ENCODE measurements at regions not wholly inside any gene's neighbourhood (a gene's known extent, or its start where the extent isn't known, plus 50 kb on each side); places are given as distances from the start of the nearest gene placed in this dataset.

DNA sequence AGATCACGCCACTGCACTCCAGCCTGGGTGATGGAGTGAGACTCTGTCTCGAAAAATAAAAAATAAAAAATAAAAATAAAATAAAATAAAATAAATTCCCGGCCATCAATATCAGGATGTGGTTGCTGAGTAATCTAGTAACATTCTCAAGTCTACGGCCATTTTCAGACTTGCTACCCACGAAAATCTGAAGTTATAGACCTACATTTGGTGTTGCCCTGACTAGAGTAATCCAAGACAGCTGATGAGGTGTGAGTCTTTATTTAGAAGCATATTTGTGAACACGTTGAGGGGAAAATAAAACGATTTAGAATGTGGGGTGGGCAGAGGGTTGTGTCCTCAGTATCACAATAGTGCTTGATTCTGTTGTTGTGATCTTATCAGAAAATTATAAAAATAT lies 130.2 kb upstream of the MID1 start:
- Histone ChIP-seq H3K4me1 (ENCODE audit: control insufficient read depth, insufficient read depth, low read length) (no peaks in the 10 kb centered on the region), H3K9ac (ENCODE audit: low read length) (no peak overlapping the region), H3K27me3 (ENCODE audit: control insufficient read depth, insufficient read depth, low read length) (no peaks in the 10 kb centered on the region), H3K9me3 (ENCODE audit: control insufficient read depth, low read length) (no peaks in the 10 kb centered on the region), H3K4me3 (ENCODE audit: low read length) (no peak overlapping the region), H3K36me3 (ENCODE audit: control insufficient read depth, insufficient read depth, low read length) (no peaks in the 10 kb centered on the region)

DNA sequence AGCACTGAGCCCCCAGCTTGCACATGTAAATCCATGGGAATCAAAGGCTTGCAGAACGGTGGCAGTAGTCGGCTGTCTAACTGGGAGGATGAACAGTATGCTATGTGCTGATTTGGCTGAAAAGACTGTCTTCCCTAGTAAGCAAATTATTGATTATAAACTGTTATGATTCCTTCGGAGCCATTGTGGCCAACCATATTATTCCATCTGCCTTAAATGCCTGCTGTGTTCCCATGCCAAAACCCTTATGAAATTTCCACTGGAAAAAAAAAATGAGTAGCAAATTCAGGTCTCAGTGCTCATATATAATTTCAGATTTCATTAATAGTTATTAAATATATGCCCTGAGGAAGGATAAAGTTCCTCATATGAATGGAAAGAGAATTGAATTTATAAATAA lies 132.7 kb upstream of the MID1 start:
- no peaks in the 10 kb centered on the region for H3K4me1 ChIP-seq (ENCODE audit: control insufficient read depth, insufficient read depth, low read length)
- no peak overlapping the region for H3K4me3 ChIP-seq (ENCODE audit: low read length)
- no peaks in the 10 kb centered on the region for H3K36me3 ChIP-seq (ENCODE audit: control insufficient read depth, insufficient read depth, low read length)
- no peaks in the 10 kb centered on the region for H3K9me3 ChIP-seq (ENCODE audit: control insufficient read depth, low read length)
- no peak overlapping the region for H3K9ac ChIP-seq (ENCODE audit: low read length)
- H3K27me3 ChIP-seq (ENCODE audit: control insufficient read depth, insufficient read depth, low read length) = no peaks in the 10 kb centered on the region

DNA sequence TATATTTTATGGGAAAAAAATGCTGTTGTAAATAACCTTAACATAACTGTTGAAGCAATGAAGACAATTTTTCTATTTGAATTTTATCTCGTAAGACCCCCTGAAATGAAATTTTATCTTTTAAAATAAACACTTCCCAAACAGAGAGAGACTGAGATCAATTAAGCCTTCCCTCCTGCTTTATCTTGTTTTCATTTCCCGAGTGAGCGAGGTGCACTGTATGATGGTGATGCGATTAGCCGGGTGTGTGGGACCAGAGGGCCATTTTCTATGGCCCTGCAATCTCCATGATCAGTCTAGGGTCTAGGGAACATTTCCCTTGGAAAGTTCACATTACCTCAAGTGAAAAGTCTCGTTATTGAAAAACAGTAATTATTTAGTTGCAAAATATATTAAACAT lies 134.1 kb upstream of the MID1 start:
- no peaks in the 10 kb centered on the region for H3K27me3 ChIP-seq (ENCODE audit: control insufficient read depth, insufficient read depth, low read length)
- H3K9me3 ChIP-seq (ENCODE audit: control insufficient read depth, low read length) = no peaks in the 10 kb centered on the region
- no peaks in the 10 kb centered on the region for H3K36me3 ChIP-seq (ENCODE audit: control insufficient read depth, insufficient read depth, low read length)
- no peak overlapping the region for H3K4me3 ChIP-seq (ENCODE audit: low read length)
- no peaks in the 10 kb centered on the region for H3K4me1 ChIP-seq (ENCODE audit: control insufficient read depth, insufficient read depth, low read length)
- H3K9ac ChIP-seq (ENCODE audit: low read length) = no peak overlapping the region

DNA sequence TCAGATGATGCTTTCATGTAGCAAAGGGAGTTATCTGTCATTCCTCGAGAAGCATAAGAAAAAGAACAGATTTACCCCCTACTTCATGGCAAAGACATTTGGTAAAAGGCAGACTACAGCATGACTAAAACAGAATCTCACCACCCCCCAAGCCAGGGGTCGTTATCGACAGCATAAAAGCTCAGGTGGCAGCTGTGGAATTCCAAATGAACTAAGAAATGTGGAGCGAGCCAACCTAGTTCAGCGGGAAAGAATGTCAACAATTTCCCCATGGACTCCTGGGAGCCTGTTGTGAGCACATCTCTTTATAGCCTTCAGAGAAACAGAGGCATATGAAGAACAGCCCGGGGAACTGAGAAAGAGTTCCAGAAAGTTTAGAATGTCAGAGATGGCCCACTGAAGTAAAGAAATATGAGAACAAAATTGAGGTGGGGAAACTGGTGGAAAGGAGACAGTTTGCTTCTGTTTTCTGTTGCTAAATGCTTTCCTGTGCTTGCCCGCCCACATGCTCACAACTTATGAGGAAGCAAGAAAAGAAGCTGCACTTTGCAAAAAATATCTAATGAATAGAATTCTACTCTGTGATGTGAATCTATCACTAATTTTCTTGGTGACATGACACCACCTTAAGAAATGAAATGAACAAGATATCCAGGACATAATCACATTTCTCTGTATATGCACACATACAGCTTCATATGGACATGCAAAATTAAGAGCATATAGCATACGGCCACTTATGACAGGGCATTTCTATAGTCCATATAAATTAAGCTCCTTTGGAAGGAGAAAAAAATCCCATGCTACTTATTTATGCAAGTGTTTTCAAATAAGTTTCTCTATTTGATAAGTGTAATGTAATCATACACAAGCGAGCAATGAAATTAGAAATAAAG lies 135.3 kb upstream of the MID1 start:
- Histone ChIP-seq H3K27me3 (ENCODE audit: control insufficient read depth, insufficient read depth, low read length) (no peaks in the 10 kb centered on the region), H3K9ac (ENCODE audit: low read length) (no peak overlapping the region), H3K36me3 (ENCODE audit: control insufficient read depth, insufficient read depth, low read length) (no peaks in the 10 kb centered on the region), H3K9me3 (ENCODE audit: control insufficient read depth, low read length) (no peaks in the 10 kb centered on the region), H3K4me3 (ENCODE audit: low read length) (no peak overlapping the region), H3K4me1 (ENCODE audit: control insufficient read depth, insufficient read depth, low read length) (no peaks in the 10 kb centered on the region)

DNA sequence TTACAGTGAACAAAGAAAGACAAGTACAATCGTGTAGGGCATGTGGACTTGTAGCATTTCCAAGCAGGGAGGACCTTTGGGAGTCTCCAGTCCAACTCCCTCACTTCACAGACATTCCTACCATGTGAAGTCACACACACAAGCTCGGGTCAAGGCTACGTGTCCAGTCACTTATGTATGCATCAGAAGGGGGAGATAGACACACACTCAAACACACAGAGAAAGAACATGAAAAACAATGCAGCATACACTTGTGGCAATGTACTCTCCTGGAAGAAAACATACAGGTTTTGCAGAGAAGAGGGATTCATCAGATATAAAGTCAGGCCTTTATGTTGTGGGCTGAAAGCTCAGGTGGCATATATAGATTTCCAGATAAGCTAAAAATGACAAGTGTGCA lies 136.1 kb upstream of the MID1 start:
- Histone ChIP-seq H3K4me1 (ENCODE audit: control insufficient read depth, insufficient read depth, low read length) (no peaks in the 10 kb centered on the region), H3K9ac (ENCODE audit: low read length) (no peak overlapping the region), H3K36me3 (ENCODE audit: control insufficient read depth, insufficient read depth, low read length) (no peaks in the 10 kb centered on the region), H3K4me3 (ENCODE audit: low read length) (no peak overlapping the region), H3K9me3 (ENCODE audit: control insufficient read depth, low read length) (no peaks in the 10 kb centered on the region), H3K27me3 (ENCODE audit: control insufficient read depth, insufficient read depth, low read length) (no peaks in the 10 kb centered on the region)

DNA sequence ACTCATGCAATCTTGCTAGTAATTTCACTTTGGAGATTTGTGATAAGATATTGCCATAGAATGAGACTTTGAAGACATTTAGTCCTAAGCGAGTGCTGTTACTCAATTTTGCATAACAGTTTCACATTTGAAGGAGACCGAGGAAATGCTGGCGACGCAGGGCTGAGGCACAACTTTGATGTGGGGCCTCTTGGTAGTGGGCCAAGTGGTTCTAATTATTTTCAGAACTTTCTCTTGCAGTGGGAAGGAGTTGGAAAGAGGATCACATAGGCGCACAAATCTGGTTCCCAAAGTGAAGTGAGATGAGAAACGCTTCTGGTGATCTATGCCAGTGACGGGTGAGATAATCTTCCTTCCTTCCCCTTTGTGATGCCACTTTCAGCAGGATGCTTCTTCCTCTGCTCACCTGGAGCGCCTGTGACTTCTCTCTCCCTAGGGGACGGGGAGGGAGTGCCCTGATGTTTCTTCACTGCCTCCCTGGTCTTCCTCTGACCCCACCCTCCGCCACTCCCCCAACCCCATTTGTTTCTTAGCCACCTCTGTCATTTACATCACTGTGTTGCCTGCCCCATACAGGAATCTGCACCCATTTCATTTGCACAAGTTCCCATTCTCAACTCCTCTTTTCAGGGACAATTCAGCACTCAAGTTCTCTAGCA lies 138.9 kb upstream of the MID1 start:
- Histone ChIP-seq H3K9ac (ENCODE audit: low read length) (no peak overlapping the region), H3K4me3 (ENCODE audit: low read length) (no peak overlapping the region), H3K4me1 (ENCODE audit: control insufficient read depth, insufficient read depth, low read length) (no peaks in the 10 kb centered on the region), H3K27me3 (ENCODE audit: control insufficient read depth, insufficient read depth, low read length) (no peaks in the 10 kb centered on the region), H3K36me3 (ENCODE audit: control insufficient read depth, insufficient read depth, low read length) (no peaks in the 10 kb centered on the region), H3K9me3 (ENCODE audit: control insufficient read depth, low read length) (no peaks in the 10 kb centered on the region)

DNA sequence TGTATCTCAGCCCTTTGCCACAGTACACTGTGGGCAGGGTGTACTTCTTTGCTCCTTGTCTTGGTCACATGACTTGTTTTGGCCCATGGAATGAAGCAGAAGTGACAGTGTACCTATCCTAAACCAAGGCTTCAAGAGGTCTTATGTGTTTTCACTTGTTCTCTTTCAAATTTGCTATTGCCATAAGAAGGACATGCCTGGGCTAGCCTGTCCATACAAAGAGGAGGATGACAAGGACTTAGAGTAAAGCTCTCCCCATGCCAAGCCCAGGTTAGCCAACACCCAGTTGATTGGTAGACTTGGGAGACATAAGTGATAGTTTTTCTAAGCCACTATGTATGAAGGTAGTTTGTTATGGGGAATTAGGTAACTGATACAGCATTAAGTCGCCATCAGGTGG lies 141.1 kb upstream of the MID1 start:
- Histone ChIP-seq H3K4me3 (ENCODE audit: low read length) (no peak overlapping the region), H3K27me3 (ENCODE audit: control insufficient read depth, insufficient read depth, low read length) (no peaks in the 10 kb centered on the region), H3K9ac (ENCODE audit: low read length) (no peak overlapping the region), H3K36me3 (ENCODE audit: control insufficient read depth, insufficient read depth, low read length) (no peaks in the 10 kb centered on the region), H3K9me3 (ENCODE audit: control insufficient read depth, low read length) (no peaks in the 10 kb centered on the region), H3K4me1 (ENCODE audit: control insufficient read depth, insufficient read depth, low read length) (no peaks in the 10 kb centered on the region)

DNA sequence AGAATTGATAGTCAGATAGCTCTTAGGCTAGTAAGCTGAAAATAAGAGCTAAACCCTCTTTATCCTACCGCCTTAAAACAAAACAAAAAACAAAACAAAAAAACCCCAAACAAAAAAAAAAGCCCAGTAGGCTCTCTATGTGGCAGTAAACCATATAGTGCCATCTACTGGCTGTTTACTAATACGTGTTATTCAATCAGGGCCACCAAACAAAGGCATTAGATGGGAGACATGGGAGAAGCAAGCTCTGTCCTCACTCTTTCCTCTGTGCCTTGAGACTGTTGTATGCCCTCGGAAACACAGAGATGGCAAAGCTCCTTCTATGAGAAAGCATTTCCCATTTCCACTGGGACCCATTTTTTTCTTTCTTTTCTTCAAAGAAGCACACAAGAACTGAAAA lies 148.8 kb upstream of the MID1 start:
- no peak overlapping the region for H3K9ac ChIP-seq (ENCODE audit: low read length)
- no peaks in the 10 kb centered on the region for H3K36me3 ChIP-seq (ENCODE audit: control insufficient read depth, insufficient read depth, low read length)
- H3K4me1 ChIP-seq (ENCODE audit: control insufficient read depth, insufficient read depth, low read length) = no peaks in the 10 kb centered on the region
- no peaks in the 10 kb centered on the region for H3K27me3 ChIP-seq (ENCODE audit: control insufficient read depth, insufficient read depth, low read length)
- H3K9me3 ChIP-seq (ENCODE audit: control insufficient read depth, low read length) = no peaks in the 10 kb centered on the region
- no peak overlapping the region for H3K4me3 ChIP-seq (ENCODE audit: low read length)

DNA sequence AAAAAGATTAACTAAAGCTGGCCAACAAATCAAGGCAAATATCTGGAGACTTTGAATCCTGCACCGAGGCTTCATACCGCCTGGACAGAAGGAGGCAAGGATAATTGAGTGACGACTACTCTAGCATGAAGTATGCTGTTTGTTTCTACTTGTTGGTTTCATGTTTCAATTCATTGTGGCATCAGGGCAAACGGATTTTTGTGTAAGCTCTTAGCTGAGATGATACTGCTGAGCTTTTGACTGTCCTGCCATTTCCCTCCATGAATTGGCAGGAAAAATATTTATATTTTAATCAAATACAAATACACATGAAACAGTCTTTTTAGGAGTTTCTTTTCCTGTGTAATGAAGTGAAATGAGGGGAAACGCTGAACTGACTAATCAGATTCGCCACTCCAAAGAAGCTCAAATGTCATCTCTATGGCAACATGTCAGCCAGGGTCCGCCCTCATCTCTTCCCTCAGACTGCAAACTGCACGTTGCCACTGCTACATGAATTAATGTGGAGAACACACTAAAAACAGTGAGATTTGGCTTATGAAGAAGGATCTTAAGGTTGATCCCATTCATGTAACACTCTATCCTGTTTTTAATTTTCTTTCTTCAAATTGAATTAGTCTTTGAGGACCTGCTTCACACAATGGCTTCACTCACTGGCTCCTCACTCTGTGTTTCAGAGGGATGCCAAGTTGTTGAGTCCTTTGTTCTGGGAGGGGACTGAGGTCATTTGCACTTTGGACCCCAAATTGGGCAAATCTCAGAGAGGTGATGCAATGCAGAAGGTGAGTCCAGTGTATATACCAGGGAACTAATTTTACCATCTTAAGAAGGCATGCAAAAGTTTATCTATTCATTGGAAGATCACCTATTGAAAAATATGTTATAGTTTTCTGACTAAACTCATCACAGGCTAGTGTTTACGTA lies 149.6 kb upstream of the MID1 start:
- no peaks in the 10 kb centered on the region for H3K27me3 ChIP-seq (ENCODE audit: control insufficient read depth, insufficient read depth, low read length)
- no peaks in the 10 kb centered on the region for H3K4me1 ChIP-seq (ENCODE audit: control insufficient read depth, insufficient read depth, low read length)
- no peak overlapping the region for H3K9ac ChIP-seq (ENCODE audit: low read length)
- H3K9me3 ChIP-seq (ENCODE audit: control insufficient read depth, low read length) = no peaks in the 10 kb centered on the region
- no peaks in the 10 kb centered on the region for H3K36me3 ChIP-seq (ENCODE audit: control insufficient read depth, insufficient read depth, low read length)
- H3K4me3 ChIP-seq (ENCODE audit: low read length) = no peak overlapping the region

DNA sequence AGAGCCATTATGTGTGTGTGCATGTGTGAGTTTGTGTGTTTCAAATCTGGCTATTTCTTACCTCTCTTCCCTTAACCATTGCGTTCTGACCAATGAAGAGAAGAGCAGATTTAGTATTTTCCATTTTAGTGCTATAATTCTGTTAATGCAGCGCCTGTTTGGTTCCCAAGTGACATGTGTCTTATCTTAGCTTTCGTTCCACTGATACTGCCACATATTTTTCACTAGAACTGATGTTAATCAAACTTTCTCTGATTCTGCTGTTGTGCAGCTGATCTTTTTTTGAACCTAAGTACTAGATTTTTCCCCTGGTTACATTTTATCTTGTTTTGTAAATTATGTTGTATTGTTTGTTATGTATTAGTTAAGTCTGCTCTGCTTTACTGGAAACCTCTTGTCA lies 152.9 kb upstream of the MID1 start:
- H3K4me1 ChIP-seq (ENCODE audit: control insufficient read depth, insufficient read depth, low read length) = no peaks in the 10 kb centered on the region
- H3K27me3 ChIP-seq (ENCODE audit: control insufficient read depth, insufficient read depth, low read length) = no peaks in the 10 kb centered on the region
- no peaks in the 10 kb centered on the region for H3K9me3 ChIP-seq (ENCODE audit: control insufficient read depth, low read length)
- no peak overlapping the region for H3K4me3 ChIP-seq (ENCODE audit: low read length)
- H3K9ac ChIP-seq (ENCODE audit: low read length) = no peak overlapping the region
- H3K36me3 ChIP-seq (ENCODE audit: control insufficient read depth, insufficient read depth, low read length) = no peaks in the 10 kb centered on the region

DNA sequence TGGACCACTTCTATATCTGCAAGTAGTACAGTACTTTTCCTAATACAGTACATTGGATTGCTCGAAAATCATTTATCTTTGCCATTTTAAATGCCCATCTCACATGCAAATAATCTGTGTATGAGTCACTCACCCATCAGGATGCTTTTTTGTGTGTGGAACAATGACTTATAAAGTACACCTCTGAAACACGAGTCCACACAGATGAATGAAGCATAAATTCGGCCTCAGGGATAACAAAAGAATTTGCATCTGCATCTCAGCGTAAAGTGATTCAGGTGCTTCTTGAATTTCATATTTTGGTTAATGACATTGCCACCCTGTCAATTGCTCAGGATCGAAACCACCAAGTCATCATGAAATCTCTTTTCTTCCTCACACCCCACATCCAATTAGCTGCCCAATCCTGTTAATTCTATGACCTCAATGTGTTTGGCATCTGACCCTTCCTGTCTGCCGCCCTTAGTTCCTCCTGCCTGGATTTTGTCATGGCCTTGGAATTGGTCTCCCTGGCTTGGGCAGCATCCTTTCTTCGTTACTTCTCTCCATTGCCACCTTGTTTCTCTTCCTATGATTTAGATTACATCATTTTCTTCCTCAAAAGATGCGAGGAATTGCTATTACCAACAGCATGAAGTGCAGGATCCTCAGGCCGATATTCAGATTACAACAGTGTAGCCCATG lies 161.6 kb upstream of the MID1 start:
- H3K9ac ChIP-seq (ENCODE audit: low read length) = no peak overlapping the region
- H3K4me1 ChIP-seq (ENCODE audit: control insufficient read depth, insufficient read depth, low read length) = no peaks in the 10 kb centered on the region
- H3K27me3 ChIP-seq (ENCODE audit: control insufficient read depth, insufficient read depth, low read length) = no peaks in the 10 kb centered on the region
- H3K4me3 ChIP-seq (ENCODE audit: low read length) = no peak overlapping the region
- H3K9me3 ChIP-seq (ENCODE audit: control insufficient read depth, low read length) = no peaks in the 10 kb centered on the region
- H3K36me3 ChIP-seq (ENCODE audit: control insufficient read depth, insufficient read depth, low read length) = no peaks in the 10 kb centered on the region

Data from mucosa of stomach (tissue), 1 donor.